NB4 (cell line): ENCODE measurements at regions not wholly inside any gene's neighbourhood (a gene's known extent, or its start where the extent isn't known, plus 50 kb on each side); places are given as distances from the start of the nearest gene placed in this dataset.
A peak's percentile ranks its signal among the peaks of the same experiment; 100 is the strongest.
"Not testable (repeated sequence)": the region's sequence is repeated elsewhere in the genome, so short reads cannot be mapped to it uniquely, and the experiment has no call there.

Experiments used
- DNase-seq: peaks from one replicate; pipeline ENCODE4 v3.0.0; 2010; ENCODE audit warnings: low read depth
- H3K4me3 ChIP-seq: one replicate; pipeline ENCODE4 v1.5.1; 2011; ENCODE audit warnings: mild to moderate bottlenecking, low read depth, low read length, moderate library complexity
- CTCF ChIP-seq: IDR thresholded peaks from one replicate; pipeline ENCODE4 v1.5.1; 2012; ENCODE audit warnings: low read depth, low read length
- MAX ChIP-seq: IDR thresholded peaks from 2 replicates; pipeline ENCODE4 v1.6.1; 2011; ENCODE audit warnings: low read depth, low read length
- MYC ChIP-seq: IDR thresholded peaks from 2 replicates; pipeline ENCODE4 v1.6.1; 2011; ENCODE audit warnings: low read depth, low read length
- POLR2A ChIP-seq: IDR thresholded peaks from 2 replicates; pipeline ENCODE4 v1.6.1; 2011; ENCODE audit warnings: mild to moderate bottlenecking; ENCODE audit not compliant: insufficient read length; ENCODE audit errors: extremely low read depth

- no peak for DNase-seq
- H3K4me3 ChIP-seq = no peak overlapping the region
- no peak for TF ChIP-seq MAX
- no peak for TF ChIP-seq CTCF
- TF ChIP-seq MYC = no peak
- no peak for TF ChIP-seq POLR2A
Observed at GRCh38 chr17:71201639-71202038, 919.2 kb upstream of the SOX9 start.

GRCh38 chr17:71202449-71202848 is 918.4 kb upstream of the SOX9 start:
- TF ChIP-seq CTCF = no peak
- TF ChIP-seq MAX = no peak
- TF ChIP-seq MYC = no peak
- TF ChIP-seq POLR2A = no peak
- DNase-seq = no peak
- H3K4me3 ChIP-seq = no peak overlapping the region

- no peak for DNase-seq
- no peak for TF ChIP-seq POLR2A
- no peak for TF ChIP-seq MAX
- TF ChIP-seq CTCF = no peak
- TF ChIP-seq MYC = no peak
- no peak overlapping the region for H3K4me3 ChIP-seq
Observed at GRCh38 chr17:71203953-71204352, 916.9 kb upstream of the SOX9 start.

- DNase-seq, H3K4me3 ChIP-seq: not testable (repeated sequence)
Observed at GRCh38 chr17:71205951-71206350, 914.9 kb upstream of the SOX9 start.

GRCh38 chr17:71208111-71208704 is 912.6 kb upstream of the SOX9 start:
- TF ChIP-seq POLR2A = no peak
- TF ChIP-seq MAX = no peak
- no peak for TF ChIP-seq CTCF
- TF ChIP-seq MYC = no peak
- peak; percentile 1 for DNase-seq

GRCh38 chr17:71213936-71214335 is 906.9 kb upstream of the SOX9 start:
- TF ChIP-seq MAX = no peak
- TF ChIP-seq MYC = no peak
- no peak for TF ChIP-seq CTCF
- TF ChIP-seq POLR2A = no peak
- DNase-seq = no peak
- H3K4me3 ChIP-seq = no peak overlapping the region

More at GRCh38 chr17:71208111-71208704, 912.6 kb upstream of the SOX9 start:
- no peak overlapping the region for H3K4me3 ChIP-seq
